ENCODE measurements at regions not wholly inside any gene's neighbourhood (a gene's known extent, or its start where the extent isn't known, plus 50 kb on each side); places are given as distances from the start of the nearest gene placed in this dataset.

DNA sequence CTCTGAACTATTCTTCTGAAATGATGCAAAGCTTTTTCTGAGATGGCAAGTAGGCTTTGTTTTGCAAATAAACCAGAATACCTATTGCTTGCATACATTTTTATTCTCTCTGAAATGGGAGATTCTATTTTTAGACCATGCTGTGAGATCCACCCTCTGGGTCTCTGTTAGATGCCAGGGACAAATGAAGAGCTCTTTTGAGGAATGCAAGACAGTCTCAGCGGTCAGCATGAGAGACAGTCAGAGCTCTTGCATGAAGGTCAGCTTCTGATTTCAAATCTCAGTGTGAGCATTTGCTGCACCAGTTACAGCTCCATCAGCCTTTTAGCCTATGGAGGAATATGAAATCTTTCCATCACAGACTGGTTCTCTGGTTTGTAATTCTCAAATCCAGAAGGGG is 429.9 kb upstream of the KLF6 start:
- no peak for DNase-seq

DNA sequence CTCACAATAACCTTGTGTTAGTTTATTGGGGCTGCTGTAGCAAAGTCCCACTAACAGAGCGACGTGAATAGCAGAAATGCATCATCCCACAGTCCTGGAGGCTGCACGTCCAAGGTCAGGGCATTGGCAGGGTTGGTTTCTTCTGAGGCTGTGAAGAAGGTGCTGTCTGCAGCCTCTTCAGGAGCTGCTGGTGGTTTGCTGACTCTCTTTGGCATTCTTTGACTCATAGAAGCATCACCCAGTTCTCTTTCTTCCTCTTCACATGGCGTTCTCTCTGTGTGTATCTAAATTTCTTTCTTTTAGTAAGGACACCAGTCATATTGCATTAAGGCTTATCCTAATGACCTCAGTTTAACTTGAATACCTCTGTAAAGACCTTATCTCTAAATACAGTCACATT is 428.4 kb upstream of the KLF6 start:
- DNase-seq: no peak

DNA sequence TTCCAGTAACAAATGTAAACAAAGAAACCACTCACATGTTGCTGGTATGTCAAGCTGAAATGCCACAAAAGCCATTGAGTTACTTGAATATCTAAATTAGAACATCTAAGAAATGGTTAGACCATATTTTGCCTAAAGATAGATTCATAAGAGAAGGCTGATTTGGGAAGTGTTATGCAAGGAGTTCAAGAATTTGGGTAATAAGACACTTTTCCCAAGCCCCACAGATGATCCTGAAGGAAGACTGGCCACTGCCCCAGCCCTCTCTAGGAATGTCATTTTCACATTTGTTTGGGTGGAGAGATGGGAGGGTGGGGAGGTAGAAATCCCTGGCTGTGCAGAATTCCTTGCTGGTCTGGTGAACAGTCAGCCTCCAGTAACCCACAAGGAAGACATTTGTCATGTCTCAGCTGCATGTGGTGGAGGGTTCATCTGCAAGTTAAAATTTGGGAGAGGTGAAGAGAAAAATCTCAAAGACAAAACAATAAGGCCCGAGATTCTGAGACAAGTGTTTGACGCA is 427.2 kb upstream of the KLF6 start:
- DNase-seq: no peak

DNA sequence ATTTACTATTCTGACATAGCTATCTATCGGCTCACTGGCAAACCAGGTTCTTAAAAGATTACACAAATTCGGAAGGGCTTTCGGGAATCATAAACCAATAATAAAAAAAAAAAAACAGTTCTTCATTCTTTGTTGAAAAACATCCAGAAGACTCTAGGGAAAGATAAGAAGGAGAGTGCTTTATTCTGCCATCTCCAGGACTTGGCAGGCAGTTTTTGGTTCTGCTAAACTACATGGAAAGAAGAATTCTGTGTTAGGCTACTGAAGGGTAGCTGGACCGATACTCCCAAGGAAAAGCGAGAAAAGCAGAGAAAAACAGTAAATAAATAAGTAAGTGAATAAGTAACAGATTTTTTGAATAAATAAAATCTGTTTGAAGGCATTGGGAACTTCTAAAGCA is 423.5 kb upstream of the KLF6 start:
- no peak for DNase-seq

DNA sequence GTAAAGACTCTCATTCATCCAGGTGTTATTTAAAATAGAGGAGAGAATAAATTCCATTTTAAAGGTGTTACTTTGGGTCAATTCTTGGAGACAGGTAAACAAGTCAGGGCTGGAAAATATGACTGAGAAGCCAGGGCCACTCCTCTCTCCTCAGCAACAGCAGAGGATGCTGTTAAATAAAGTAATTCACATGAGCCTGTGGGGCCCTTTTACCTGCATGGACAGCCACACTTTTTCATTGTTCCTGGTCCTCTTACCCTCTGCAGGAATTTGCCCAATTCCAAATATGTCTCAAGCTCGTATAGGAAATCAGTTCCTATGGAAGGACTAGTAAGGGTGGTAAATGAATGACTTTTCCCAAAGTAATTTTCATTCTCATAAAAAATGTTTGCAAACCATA is 420.1 kb upstream of the KLF6 start:
- DNase-seq: no peak

DNA sequence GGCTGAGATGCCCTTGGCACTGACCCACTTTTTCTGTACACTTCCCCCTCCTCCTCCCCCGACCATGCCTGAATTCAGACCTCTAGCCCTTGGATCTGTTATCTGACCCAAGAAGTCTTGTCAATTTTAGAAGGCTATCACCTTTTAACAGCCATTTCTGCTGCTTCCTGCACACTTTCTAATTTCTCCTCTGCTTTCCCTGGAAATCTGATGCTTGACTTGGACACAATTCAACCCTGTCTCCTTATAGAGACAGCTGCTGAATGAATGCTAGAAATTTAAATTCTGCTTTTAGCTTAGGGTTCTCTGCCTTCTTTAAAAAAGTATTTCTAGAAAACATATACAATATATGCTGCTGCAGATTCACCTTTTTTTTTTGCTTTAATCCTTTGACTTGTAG is 417.9 kb upstream of the KLF6 start:
- DNase-seq: no peak

DNA sequence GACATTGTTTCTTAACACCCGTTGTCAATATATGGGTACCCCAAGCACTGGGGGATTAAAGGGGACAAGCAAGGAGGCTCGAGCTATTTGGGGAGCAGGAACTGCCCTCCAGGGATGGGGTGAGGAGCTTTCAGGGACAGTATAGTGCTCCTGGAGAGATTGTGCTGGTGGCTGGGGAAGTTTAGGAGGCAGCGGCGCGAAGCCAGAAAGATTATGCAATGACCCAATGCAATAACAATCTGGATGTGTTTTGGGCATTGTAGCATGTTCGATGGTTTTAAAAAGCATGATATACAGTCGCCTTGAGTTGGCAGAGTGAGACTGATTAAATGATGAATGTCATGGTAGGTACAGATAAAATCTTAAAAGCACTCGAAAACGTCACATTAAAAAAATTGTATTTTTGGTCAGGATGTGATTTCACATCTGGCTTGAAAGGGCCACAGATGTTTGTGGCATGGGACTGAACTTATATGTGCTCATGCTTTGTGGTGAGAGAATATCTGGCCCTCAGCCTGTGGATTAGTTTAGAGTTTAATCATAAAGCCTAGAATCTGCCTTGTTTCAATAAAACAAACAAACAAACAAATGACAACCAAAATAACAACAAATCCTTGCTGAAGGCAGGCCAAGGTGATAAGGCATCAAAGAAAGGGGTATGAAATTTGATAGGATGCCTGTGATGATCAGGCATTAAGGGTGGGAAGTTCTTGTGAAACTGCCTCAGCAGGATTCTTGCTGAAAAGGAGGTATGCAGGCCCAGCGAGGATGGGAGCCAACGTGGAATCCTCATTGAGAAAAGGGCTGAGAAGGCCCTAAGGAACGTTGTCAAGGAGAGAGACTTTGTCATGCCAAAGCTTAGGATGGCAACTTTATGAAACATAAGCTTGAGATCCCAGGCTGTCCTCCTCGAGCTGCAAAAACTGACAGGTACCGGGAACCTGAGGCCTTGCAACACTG is 417.1 kb upstream of the KLF6 start:
- DNase-seq: no peak

DNA sequence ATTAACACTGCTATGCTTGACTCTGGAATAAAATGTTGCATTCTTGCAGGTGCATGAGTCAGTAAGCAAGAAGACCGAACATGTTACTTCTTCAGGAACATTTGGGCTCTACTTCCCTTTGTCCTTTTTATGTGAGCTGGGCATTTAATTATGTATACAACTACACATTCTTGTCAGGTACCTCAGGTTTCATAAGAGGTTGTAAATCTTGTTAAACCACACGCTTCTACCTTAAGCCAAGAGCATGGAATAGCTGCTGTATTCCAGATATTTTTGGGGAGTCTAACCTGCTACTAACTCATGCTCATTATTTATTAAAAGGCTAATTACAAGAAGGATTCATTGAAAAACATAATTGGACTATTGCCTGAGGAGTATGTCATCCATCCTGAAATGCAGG is 414.2 kb upstream of the KLF6 start:
- DNase-seq: no peak

DNA sequence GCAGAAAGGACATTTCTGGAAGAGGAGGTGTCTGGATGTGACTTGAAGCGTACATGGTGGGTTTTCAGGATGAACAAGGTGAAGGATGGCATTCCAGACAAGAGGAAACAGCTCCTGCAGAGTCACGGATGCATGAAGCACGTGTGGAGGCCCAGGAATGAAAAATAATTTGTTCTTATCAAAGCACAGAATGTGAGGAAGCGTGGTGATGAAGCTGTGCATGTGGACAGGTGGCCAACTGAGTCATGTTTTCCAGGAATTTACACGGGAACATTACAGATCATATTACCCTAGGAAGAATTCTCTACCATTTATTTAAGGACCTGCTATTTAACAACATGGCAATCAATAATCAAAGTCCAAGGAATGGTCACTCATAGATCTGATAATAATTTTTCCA is 413.2 kb upstream of the KLF6 start:
- DNase-seq: no peak

DNA sequence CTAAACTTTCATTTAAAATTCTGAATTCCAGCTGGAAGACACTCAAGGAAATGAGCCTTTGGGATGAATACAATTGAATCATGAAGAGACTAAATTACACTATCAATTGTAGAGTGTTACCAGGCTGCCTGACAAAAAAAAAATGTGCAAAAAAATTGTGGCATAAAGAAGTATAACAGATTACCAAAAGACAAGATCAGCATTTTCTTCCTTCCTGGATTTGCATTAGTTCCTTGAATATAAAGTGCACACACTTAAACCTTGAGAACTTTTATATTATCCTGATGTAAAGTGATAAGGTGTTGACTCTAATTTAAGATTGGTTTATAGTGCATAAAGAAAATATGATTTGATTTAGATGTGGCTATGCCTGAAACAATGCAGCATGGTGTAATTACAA is 412.7 kb upstream of the KLF6 start:
- no peak for DNase-seq

DNA sequence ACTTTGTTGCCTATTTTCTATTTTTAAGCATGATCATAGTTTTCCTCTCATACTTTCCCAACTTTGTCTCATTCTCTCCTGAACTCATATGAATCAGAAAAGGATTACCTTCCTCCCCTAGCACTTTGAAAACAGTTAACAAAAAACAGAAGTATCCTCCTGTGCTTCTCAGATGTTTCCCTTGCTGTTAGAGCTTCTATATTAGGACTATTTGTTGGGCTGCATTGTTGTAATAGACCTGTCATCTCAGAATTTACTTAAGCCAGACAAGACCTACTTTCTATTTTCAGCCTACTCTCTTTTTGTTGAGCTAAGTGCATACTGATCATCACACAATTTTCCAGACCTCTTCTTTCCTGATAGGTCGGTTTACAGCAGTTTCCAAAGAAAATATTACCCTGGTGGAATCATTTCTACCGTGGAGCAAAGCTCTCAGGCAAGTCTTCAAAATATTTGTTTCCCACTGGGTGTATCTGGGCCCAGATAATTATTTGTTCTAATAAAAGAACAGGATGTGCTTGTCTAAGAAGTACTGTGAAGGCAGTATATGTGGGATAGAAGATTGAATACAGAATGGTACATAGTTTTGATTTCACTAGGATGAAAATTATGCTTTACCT is 411.9 kb upstream of the KLF6 start:
- DNase-seq: no peak

DNA sequence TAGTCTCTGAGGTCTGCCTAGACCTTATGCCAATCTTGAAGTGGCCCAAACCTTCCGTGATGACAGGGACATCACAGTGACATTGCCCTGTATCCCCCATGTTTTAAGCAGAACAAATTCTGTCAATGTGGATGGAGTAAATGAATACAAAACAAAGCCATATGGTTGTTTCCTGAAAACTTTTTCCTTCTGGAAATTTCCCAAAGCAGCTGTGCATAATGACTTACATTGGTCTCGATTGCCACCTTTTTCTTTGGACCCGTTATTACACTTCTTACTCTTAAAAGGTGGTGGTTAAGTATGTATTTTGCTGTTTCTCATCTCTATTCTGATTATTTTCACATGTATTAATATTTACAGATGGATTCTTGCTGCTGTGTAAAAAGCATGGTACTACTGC is 411.2 kb upstream of the KLF6 start:
- DNase-seq: no peak

DNA sequence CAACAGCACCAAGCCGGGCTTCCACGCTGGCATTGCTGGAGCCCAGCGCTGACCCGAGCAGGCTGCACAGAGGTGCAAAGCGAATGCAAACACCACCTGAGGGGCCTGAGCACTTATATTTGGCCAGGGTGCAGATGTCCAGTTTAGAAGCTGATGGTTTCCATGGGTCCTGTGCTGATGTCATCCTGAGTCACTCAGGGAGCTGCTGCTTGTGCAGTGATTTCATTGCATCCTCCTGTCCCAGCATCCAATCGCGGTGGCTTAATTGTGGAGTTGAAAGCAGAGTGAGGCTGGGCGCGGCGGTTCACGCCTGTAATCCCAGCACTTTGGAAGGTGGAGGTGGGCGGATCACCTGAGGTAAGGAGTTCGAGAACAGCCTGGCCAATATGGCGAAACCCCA is 410.2 kb upstream of the KLF6 start:
- no peak for DNase-seq

DNA sequence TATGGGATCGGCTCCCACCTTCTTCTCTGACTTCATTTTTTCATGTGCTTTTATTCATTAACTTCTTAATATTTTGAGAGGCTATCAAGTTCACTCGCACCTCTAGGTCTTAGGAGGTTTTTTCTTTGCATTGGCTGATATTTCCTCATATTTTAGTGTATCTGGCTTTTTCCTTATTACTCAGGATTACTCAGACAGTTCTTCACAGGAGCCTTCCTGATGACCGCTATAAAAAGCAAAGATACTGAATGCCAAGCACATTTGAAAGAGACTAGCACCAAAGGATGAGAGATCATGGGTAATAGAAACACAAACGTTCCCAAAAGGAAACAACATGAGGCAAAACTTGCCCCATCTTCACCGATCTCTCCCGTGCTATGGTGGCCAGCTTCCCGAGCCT is 409.2 kb upstream of the KLF6 start:
- no peak for DNase-seq

DNA sequence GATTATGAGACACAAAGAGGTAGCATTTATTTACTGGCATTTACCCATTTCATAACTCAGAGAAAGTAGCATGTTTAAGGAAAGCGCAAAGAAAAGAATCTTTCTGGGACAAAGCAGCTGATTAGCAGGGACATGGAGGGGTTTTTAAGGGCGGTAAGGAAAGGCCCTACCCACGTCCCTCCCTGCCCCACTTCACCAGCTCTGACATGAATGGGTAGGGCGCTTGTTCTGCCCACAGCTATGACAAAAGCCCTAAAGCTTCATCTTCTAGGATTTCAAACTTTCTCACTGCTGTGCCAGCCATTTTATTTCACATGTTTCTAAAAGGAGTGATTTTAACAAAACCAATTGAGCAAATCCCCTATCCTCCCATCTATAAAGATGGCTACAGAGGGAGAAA is 406.9 kb upstream of the KLF6 start:
- no peak for DNase-seq

DNA sequence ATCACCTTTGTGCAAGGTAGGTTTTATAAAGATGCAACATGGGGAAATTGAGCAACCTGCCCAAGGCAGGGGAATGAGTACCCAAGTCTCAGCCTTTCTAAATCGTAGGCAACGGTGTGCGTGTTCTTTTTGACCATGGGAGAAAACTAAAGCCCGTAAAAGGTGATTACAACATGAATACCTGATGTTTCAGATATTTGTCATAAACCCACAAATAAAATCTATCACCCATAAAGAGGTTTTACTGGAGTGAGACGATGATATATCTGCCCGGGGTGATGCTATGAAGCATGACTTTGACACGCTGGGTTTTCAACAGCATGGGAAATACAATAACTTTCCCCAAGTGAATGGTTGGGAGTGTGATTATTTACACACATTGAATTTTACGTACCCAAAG is 406.3 kb upstream of the KLF6 start:
- DNase-seq: no peak

DNA sequence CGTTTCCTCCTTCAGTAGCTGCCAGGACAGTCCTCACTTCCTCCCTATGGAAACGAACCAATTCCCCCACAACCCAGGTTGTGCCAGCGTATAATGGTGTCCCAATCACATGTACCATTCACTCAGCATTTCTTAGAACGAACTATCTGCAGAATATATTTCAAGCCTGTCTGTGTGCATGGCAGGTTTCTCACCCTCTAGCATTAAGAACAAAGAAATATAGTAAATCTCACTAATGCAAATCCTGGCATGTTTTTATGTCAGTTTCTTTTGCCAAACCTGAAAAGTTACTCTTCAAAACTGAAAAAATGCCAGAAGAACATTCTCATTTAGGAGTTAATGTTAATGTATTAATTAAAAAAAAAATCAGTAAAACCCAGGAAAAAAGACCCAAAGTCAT is 405.9 kb upstream of the KLF6 start:
- no peak for DNase-seq

DNA sequence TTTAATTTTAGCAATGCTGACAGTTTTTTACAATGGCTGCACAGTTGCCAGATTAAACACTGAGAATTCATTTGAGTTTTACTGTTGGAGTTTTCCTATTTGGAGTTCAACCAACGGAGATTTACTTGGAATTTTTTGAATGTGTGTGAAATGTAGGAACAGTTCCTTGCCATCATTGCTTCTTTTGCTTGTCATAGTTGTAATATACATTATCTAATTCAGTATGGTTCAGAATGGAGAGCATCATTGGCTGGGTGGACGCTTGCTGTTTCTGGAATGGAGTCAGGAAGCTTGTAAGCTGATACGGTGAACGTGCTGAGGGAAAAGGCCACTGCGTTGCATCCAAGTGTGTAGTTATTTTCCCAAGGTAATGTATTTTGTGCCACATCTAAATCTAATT is 404.3 kb upstream of the KLF6 start:
- no peak for DNase-seq

DNA sequence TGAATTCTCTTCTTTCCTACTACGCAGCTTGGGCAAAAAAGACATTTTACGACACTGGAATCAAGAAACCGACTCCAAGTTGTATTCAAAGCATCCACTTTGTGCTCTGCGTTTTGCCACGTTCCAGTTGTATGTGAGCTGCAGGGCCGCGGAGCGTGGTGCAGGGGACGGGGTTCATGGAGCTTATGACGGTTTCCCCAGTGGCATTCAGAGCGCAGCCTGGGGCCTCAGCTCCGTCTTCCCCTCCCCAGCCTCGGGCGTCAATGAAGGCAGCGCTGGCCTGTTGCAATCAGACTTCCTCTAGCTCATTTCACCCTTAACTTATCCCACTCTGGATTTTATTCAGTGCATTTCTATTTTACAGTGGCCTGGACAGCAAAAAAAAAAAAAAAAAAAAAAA is 403.4 kb upstream of the KLF6 start:
- no peak for DNase-seq

DNA sequence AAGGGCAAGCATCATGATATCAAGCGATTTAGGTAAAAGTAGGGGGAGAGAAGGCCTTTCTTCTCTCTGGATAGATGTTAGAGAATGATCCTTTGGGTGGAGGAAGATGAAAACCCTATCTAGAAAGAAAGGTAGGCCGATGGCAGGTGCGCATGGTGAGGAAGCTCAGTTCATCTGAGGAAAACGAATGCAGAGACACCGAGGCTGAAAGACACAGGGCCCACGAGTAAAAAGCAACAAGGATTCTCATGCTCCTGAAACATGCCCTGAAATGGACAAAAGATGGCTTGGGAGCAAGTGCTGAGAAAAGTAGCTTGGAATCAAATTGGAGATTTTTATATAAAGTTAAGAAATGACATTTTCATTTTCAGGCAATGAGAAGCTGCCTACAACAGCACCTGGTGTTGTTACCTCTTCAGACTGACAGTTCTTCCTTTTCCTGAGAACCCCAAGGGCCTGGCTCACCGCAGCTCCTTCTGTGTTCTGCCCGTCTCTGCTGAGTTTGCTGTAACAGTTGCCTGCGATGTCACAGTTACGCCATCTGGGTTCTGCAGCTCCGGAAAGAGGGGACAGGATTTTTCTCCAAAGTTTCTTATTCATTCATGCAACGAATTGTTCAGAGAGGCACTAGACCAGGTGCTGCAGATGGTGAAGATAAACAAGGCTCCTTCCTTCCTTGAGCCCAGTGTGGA is 402.0 kb upstream of the KLF6 start:
- no peak for DNase-seq

DNA sequence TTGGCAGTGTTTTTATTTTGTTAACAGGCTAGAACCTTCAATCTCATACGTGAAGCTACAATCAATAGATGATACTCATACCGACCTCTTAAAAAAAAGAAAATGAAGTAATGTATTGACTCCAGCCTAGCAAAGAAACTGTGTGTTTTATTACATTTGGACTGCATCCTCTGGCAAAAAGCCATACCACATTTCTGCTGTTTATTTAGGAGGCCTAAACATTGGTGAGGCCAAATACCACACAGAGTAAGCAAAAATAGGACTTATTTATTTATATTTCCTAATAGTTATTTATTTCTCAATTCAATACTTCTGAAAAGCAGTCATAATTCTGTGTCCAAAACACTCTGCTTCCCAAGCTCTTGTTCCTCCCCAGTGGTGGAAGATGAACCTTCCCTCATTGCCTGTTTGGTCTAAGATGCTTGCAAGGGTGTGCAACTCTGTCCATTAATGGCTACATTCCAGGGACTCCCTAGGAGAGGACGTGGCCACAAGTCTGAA is 398.8 kb upstream of the KLF6 start:
- no peak for DNase-seq

DNA sequence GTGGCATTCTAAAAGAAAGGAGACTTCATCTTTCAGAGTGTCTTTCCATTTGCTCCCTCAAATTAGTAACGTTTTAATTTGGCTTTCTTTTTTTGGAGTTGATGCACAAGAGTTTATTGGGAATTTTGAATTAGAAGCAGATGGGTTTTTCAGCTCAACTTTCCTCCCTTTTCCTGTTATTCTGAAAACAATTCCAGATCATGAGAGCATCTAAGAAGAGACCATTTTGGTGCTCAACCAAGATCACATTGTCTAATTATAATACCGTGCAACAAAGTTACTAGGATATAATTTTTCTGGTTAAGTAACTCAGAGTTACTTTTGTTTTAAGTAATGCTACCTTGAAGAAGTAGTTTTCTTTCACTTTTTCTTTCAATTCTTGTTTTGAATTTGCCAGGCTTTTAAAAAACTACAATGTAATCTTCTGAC is 396.6 kb upstream of the KLF6 start:
- no peak for DNase-seq

DNA sequence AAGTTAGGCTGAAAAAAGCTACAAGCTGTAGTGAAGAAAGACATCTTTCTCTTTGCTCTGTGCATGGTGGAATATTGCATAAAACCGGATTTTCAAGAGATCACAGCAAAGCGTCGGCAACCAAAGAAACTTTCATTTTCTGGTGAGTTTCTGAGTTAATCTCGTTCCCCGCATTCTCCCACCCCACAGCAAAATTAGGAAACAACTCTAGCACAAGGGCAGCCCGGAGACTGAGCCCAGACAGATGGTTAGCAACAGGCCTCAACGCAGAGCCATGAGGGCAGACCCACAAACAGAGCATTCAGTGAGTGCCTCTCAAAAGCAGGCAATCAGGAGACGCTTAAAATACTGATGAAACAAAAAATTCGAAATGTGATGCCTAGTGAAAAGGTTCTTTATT is 396.1 kb upstream of the KLF6 start:
- no peak for DNase-seq

DNA sequence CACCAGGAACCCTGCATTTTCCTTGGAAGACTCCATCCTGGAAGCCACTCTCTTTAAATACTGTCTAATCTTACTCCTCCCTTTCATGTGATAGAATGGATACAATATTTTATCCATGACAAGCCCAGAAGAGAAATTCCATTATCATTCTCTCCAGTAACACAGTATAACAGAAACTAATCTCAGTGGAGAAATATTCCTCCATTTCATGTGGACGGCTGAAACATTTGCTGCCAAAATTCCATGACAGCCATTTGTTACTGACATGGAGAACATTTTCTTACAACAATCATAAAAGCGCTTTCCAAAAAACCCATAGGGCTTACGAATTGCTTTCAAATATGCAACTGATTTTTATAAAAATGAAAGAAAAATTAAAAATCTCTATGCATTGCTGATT is 392.8 kb upstream of the KLF6 start:
- DNase-seq: no peak

All from NCI-H2171 (cell line).